HepG2 (cell line): ENCODE measurements at regions not wholly inside any gene's neighbourhood (a gene's known extent, or its start where the extent isn't known, plus 50 kb on each side); places are given as distances from the start of the nearest gene placed in this dataset.
A peak's percentile ranks its signal among the peaks of the same experiment; 100 is the strongest.

Source experiments
- FOXJ3 ChIP-seq: sonication (generic); formaldehyde crosslinking; IDR thresholded peaks from 2 replicates; pipeline ENCODE4 v1.4.0; 2020; ENCODE audit warnings: missing genetic modification reagents, mild to moderate bottlenecking, borderline replicate concordance
- GFI1 ChIP-seq: sonication (generic); formaldehyde crosslinking; IDR thresholded peaks from 2 replicates; pipeline ENCODE4 v1.5.0; 2020; ENCODE audit warnings: missing genetic modification reagents, mild to moderate bottlenecking, borderline replicate concordance
- GLI4 ChIP-seq: sonication (generic); formaldehyde crosslinking; IDR thresholded peaks from 2 replicates; pipeline ENCODE4 v1.5.1; 2020; ENCODE audit warnings: missing genetic modification reagents, mild to moderate bottlenecking, moderate library complexity, borderline replicate concordance
- HDAC1 ChIP-seq: sonication (generic); formaldehyde crosslinking; IDR thresholded peaks from 2 replicates; pipeline ENCODE4 v1.5.1; 2020; ENCODE audit warnings: mild to moderate bottlenecking, missing genetic modification reagents
- HMG20A ChIP-seq: IDR thresholded peaks from 2 replicates; pipeline ENCODE4 v1.6.1; 2016; ENCODE audit warnings: borderline replicate concordance
- NR2F6 ChIP-seq, 2 experiments: IDR thresholded peaks; 2 replicates each; pipeline ENCODE4 v1.6.1; 2016; ENCODE audit warnings: antibody characterized with exemption in 1 of 2, mild to moderate bottlenecking in 1 of 2
- PAX8 ChIP-seq: sonication (generic); formaldehyde crosslinking; IDR thresholded peaks from 2 replicates; pipeline ENCODE4 v1.8.0; 2022; ENCODE audit warnings: mild to moderate bottlenecking, missing genetic modification reagents, borderline replicate concordance
- REXO4 ChIP-seq: sonication (generic); formaldehyde crosslinking; IDR thresholded peaks from 2 replicates; pipeline ENCODE4 v1.8.0; 2022; ENCODE audit warnings: missing genetic modification reagents, mild to moderate bottlenecking, borderline replicate concordance
- SMARCE1 ChIP-seq: fragments of 450-650 bp; IDR thresholded peaks from 2 replicates; pipeline ENCODE4 v1.6.1; 2017; ENCODE audit warnings: borderline replicate concordance
- SOX5 ChIP-seq: IDR thresholded peaks from 2 replicates; pipeline ENCODE4 v1.6.1; 2016; ENCODE audit warnings: borderline replicate concordance
- SOX6 ChIP-seq, 2 experiments: fragments of 450-650 bp in 1 of 2; sonication (generic) in 1 of 2; formaldehyde crosslinking in 1 of 2; IDR thresholded peaks; 2 replicates each; pipeline versions ENCODE4 v1.4.0 to v1.6.1; 2017 to 2020; ENCODE audit warnings: antibody characterized with exemption in 1 of 2, mild to moderate bottlenecking in 1 of 2, missing genetic modification reagents in 1 of 2
- ZBTB7A ChIP-seq: sonication (generic); formaldehyde crosslinking; IDR thresholded peaks from 2 replicates; pipeline ENCODE4 v1.8.0; 2022; ENCODE audit warnings: mild to moderate bottlenecking, missing genetic modification reagents
- ZFX ChIP-seq: sonication (generic); formaldehyde crosslinking; IDR thresholded peaks from 2 replicates; pipeline ENCODE4 v1.4.0; 2020; ENCODE audit warnings: mild to moderate bottlenecking, low read depth, missing genetic modification reagents, moderate library complexity
- ZNF136 ChIP-seq: sonication (generic); formaldehyde crosslinking; IDR thresholded peaks from 2 replicates; pipeline ENCODE4 v1.8.1; 2022; ENCODE audit warnings: low read depth, mild to moderate bottlenecking, moderate library complexity, missing genetic modification reagents
- ZNF350 ChIP-seq: sonication (generic); formaldehyde crosslinking; IDR thresholded peaks from 2 replicates; pipeline ENCODE4 v1.4.0; 2020; ENCODE audit warnings: mild to moderate bottlenecking, low read depth, missing genetic modification reagents, borderline replicate concordance
- ZNF670 ChIP-seq: sonication (generic); formaldehyde crosslinking; IDR thresholded peaks from 2 replicates; pipeline ENCODE4 v1.8.0; 2022; ENCODE audit warnings: mild to moderate bottlenecking, missing genetic modification reagents, borderline replicate concordance
- ZNF773 ChIP-seq: sonication (generic); formaldehyde crosslinking; IDR thresholded peaks from 2 replicates; pipeline ENCODE4 v1.4.0; 2020; ENCODE audit warnings: missing genetic modification reagents, borderline replicate concordance
- ZNF792 ChIP-seq: IDR thresholded peaks from 2 replicates; pipeline ENCODE4 v1.6.1; 2016
- TF ChIP-seq, protein P1 (sequence below): sonication (generic); formaldehyde crosslinking; IDR thresholded peaks from 2 replicates; pipeline ENCODE4 v1.5.0; 2020; ENCODE audit warnings: mild to moderate bottlenecking, missing genetic modification reagents, borderline replicate concordance
- TF ChIP-seq, protein P2 (sequence below): sonication (generic); formaldehyde crosslinking; conservative IDR thresholded peaks from 2 replicates; pipeline ENCODE4 v1.4.0; 2020; ENCODE audit warnings: mild to moderate bottlenecking, missing genetic modification reagents, moderate library complexity
- TF ChIP-seq, protein P3 (sequence below): IDR thresholded peaks from 2 replicates; pipeline ENCODE4 v1.6.1; 2016; ENCODE audit warnings: missing genetic modification reagents, missing compliant biosample characterization

DNA sequence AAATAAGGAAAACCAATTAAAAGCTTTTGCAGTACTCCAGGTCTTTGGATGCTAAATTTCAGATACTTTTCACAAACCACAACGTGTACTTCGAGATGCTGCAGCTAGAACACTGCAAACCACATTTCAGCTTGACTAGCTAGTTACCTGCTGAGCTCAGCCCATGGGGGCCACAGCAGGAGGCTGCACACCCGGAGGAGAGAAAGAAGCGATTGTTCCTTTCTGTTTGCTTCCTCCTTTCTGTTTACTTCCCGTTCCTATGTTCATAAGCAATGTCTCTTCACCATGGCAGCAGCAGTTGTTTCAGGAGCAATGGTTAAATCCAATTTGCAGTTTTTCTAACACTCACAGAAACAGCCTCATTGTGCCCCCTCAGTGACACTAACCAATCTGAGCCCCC is 225.6 kb upstream of the FGGY start (continued):
- TF ChIP-seq, protein P1, sequence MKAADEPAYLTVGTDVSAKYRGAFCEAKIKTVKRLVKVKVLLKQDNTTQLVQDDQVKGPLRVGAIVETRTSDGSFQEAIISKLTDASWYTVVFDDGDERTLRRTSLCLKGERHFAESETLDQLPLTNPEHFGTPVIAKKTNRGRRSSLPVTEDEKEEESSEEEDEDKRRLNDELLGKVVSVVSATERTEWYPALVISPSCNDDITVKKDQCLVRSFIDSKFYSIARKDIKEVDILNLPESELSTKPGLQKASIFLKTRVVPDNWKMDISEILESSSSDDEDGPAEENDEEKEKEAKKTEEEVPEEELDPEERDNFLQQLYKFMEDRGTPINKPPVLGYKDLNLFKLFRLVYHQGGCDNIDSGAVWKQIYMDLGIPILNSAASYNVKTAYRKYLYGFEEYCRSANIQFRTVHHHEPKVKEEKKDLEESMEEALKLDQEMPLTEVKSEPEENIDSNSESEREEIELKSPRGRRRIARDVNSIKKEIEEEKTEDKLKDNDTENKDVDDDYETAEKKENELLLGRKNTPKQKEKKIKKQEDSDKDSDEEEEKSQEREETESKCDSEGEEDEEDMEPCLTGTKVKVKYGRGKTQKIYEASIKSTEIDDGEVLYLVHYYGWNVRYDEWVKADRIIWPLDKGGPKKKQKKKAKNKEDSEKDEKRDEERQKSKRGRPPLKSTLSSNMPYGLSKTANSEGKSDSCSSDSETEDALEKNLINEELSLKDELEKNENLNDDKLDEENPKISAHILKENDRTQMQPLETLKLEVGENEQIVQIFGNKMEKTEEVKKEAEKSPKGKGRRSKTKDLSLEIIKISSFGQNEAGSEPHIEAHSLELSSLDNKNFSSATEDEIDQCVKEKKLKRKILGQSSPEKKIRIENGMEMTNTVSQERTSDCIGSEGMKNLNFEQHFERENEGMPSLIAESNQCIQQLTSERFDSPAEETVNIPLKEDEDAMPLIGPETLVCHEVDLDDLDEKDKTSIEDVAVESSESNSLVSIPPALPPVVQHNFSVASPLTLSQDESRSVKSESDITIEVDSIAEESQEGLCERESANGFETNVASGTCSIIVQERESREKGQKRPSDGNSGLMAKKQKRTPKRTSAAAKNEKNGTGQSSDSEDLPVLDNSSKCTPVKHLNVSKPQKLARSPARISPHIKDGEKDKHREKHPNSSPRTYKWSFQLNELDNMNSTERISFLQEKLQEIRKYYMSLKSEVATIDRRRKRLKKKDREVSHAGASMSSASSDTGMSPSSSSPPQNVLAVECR = peak; percentile 33; the same call in 1 of the 2 replicates
- TF ChIP-seq ZNF773 (CRISPR knock-in tag) = 0 out of 2 replicates have a peak, but pooled peaks have one; percentile 31
- TF ChIP-seq GFI1 (CRISPR knock-in tag) = no peak
- TF ChIP-seq, protein P2, sequence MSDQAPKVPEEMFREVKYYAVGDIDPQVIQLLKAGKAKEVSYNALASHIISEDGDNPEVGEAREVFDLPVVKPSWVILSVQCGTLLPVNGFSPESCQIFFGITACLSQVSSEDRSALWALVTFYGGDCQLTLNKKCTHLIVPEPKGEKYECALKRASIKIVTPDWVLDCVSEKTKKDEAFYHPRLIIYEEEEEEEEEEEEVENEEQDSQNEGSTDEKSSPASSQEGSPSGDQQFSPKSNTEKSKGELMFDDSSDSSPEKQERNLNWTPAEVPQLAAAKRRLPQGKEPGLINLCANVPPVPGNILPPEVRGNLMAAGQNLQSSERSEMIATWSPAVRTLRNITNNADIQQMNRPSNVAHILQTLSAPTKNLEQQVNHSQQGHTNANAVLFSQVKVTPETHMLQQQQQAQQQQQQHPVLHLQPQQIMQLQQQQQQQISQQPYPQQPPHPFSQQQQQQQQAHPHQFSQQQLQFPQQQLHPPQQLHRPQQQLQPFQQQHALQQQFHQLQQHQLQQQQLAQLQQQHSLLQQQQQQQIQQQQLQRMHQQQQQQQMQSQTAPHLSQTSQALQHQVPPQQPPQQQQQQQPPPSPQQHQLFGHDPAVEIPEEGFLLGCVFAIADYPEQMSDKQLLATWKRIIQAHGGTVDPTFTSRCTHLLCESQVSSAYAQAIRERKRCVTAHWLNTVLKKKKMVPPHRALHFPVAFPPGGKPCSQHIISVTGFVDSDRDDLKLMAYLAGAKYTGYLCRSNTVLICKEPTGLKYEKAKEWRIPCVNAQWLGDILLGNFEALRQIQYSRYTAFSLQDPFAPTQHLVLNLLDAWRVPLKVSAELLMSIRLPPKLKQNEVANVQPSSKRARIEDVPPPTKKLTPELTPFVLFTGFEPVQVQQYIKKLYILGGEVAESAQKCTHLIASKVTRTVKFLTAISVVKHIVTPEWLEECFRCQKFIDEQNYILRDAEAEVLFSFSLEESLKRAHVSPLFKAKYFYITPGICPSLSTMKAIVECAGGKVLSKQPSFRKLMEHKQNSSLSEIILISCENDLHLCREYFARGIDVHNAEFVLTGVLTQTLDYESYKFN = peak; percentile 80
- no peak for TF ChIP-seq ZNF136 (CRISPR knock-in tag)
- no peak for TF ChIP-seq GLI4 (CRISPR knock-in tag)
- TF ChIP-seq REXO4 (CRISPR knock-in tag) = no peak
- TF ChIP-seq NR2F6 (IDR thresholded peaks at IDR 0.05) = no peak
- TF ChIP-seq NR2F6 (CRISPR knock-in tag; IDR thresholded peaks at IDR 0.05) = peak; percentile 51; the same call in 1 of the 2 replicates
- 0 out of 2 replicates have a peak, but pooled peaks have one; percentile 23 for TF ChIP-seq FOXJ3
- peak; percentile 45; the same call in 1 of the 2 replicates for TF ChIP-seq HMG20A (CRISPR knock-in tag)
- TF ChIP-seq, protein P3, sequence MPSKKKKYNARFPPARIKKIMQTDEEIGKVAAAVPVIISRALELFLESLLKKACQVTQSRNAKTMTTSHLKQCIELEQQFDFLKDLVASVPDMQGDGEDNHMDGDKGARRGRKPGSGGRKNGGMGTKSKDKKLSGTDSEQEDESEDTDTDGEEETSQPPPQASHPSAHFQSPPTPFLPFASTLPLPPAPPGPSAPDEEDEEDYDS (CRISPR knock-in tag) = no peak
- no peak for TF ChIP-seq SMARCE1
- no peak for TF ChIP-seq SOX6 (IDR thresholded peaks at IDR 0.05)
- peak; percentile 87 for TF ChIP-seq SOX6 (CRISPR knock-in tag; IDR thresholded peaks at IDR 0.05)
- TF ChIP-seq ZNF792 = peak; percentile 57
- TF ChIP-seq ZFX = peak; percentile 26; the same call in 1 of the 2 replicates
- TF ChIP-seq SOX5 (CRISPR knock-in tag) = peak; percentile 85; the same call in 1 of the 2 replicates
- no peak for TF ChIP-seq ZNF670
- TF ChIP-seq PAX8 (CRISPR knock-in tag) = no peak
- no peak for TF ChIP-seq ZNF350
- TF ChIP-seq ZBTB7A (CRISPR knock-in tag) = no peak
- TF ChIP-seq HDAC1 = no peak; the same call in 1 of the 2 replicates
